ENCODE measurements at regions not wholly inside any gene's neighbourhood (a gene's known extent, or its start where the extent isn't known, plus 50 kb on each side); places are given as distances from the start of the nearest gene placed in this dataset.

- no peak for DNase-seq (ENCODE audit: low read depth, low spot score)
- Histone ChIP-seq H3K4me3 (ENCODE audit: low read depth, low read length) (no peak overlapping the region), H3K27ac (ENCODE audit: low read depth, low read length) (no peak overlapping the region), H3K9me3 (ENCODE audit: control insufficient read depth, insufficient read depth, low read length) (no peaks in the 10 kb centered on the region), H3K27me3 (ENCODE audit: control insufficient read depth, insufficient read depth, low read length) (no peaks in the 10 kb centered on the region)
- POLR2A ChIA-PET: no interaction called here
- TF ChIP-seq CTCF (IDR thresholded peaks at IDR 0.05; ENCODE audit: low read depth, low read length): no peak
- CTCF ChIA-PET: no interaction called here
Measured at GRCh38 chr5:74030371-74030770, 404.4 kb downstream of the ARHGEF28 start.

DNA sequence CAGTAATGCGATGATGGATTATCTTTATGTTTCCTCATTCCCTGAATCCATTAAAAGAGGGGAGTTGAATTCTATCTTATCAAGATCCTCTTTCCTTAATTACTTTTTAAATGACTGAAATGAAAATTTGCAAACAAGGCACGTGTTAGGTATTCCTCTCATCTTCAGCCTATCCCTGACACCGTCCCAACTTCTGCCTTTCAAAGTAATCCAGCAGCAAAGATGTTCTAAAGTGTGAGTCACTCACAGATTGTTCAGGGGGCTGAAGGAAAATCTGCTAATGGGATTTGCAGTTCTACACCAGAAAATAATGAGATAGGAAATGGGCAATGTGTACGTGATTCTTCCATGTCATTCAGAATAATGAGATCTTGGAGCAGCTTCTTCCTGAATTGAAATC, 403.0 kb downstream of the ARHGEF28 start:
- no peak for DNase-seq (ENCODE audit: low read depth, low spot score)
- CTCF ChIA-PET: no interaction called here
- Histone ChIP-seq H3K4me3 (ENCODE audit: low read depth, low read length) (no peak overlapping the region), H3K9me3 (ENCODE audit: control insufficient read depth, insufficient read depth, low read length) (no peaks in the 10 kb centered on the region), H3K27me3 (ENCODE audit: control insufficient read depth, insufficient read depth, low read length) (no peaks in the 10 kb centered on the region), H3K27ac (ENCODE audit: low read depth, low read length) (no peak overlapping the region)
- TF ChIP-seq CTCF (IDR thresholded peaks at IDR 0.05; ENCODE audit: low read depth, low read length): no peak
- POLR2A ChIA-PET: no interaction called here

DNA sequence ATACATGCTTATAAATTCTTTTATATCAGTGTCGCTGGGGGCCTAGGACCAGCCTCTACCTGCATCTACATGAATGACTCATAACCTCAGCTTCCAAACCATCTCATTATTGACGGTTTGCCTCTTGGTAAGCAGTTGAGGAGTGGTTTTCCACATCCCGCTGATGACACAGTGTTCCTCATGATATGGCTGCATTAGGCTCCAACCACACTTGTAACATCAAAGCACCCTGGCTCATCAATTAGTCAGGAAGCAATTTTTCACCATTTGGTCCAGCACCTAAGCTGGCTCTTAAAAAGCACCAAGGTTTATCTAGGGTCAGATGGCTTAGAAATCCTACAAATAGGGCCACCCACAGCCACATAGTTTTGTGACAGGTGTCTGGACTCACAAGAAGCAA, 402.4 kb downstream of the ARHGEF28 start:
- no peak for DNase-seq (ENCODE audit: low read depth, low spot score)
- no peaks in the 10 kb centered on the region for H3K9me3 ChIP-seq (ENCODE audit: control insufficient read depth, insufficient read depth, low read length)
- no peaks in the 10 kb centered on the region for H3K27me3 ChIP-seq (ENCODE audit: control insufficient read depth, insufficient read depth, low read length)
- no peak overlapping the region for H3K27ac ChIP-seq (ENCODE audit: low read depth, low read length)
- CTCF ChIA-PET: no interaction called here
- no peak for TF ChIP-seq CTCF (IDR thresholded peaks at IDR 0.05; ENCODE audit: low read depth, low read length)
- no peak overlapping the region for H3K4me3 ChIP-seq (ENCODE audit: low read depth, low read length)
- POLR2A ChIA-PET: no interaction called here

- Histone ChIP-seq H3K4me3 (ENCODE audit: low read depth, low read length) (no peak overlapping the region), H3K27ac (ENCODE audit: low read depth, low read length) (no peak overlapping the region), H3K9me3 (ENCODE audit: control insufficient read depth, insufficient read depth, low read length) (no peaks in the 10 kb centered on the region), H3K27me3 (ENCODE audit: control insufficient read depth, insufficient read depth, low read length) (no peaks in the 10 kb centered on the region)
- no peak for DNase-seq (ENCODE audit: low read depth, low spot score)
- no peak for TF ChIP-seq CTCF (IDR thresholded peaks at IDR 0.05; ENCODE audit: low read depth, low read length)
- POLR2A ChIA-PET: no interaction called here
- CTCF ChIA-PET: interaction anchor here (1.0 kb wide), 1 partner anchor 622 kb away, joined by 3 read pairs; no protein-coding TSS in a partner anchor
Measured at GRCh38 chr5:74027732-74028338, 401.8 kb downstream of the ARHGEF28 start.

GRCh38 chr5:74026310-74026709, 400.3 kb downstream of the ARHGEF28 start:
- H3K27me3 ChIP-seq (ENCODE audit: control insufficient read depth, insufficient read depth, low read length): no peaks in the 10 kb centered on the region
- CTCF ChIA-PET: interaction anchor here (1.5 kb wide), 1 partner anchor 124 kb away, joined by 5 read pairs; no protein-coding TSS in a partner anchor
- H3K4me3 ChIP-seq (ENCODE audit: low read depth, low read length): no peak overlapping the region
- no peak overlapping the region for H3K27ac ChIP-seq (ENCODE audit: low read depth, low read length)
- 0 out of 2 replicates have a peak, but pooled peaks have one; percentile 4 for TF ChIP-seq CTCF (IDR thresholded peaks at IDR 0.05; ENCODE audit: low read depth, low read length)
- H3K9me3 ChIP-seq (ENCODE audit: control insufficient read depth, insufficient read depth, low read length): no peaks in the 10 kb centered on the region
- POLR2A ChIA-PET: no interaction called here
- no peak for DNase-seq (ENCODE audit: low read depth, low spot score)
